ENCODE measurements at regions not wholly inside any gene's neighbourhood (a gene's known extent, or its start where the extent isn't known, plus 50 kb on each side); places are given as distances from the start of the nearest gene placed in this dataset.

GRCh38 chr2:128714285-128714684, 395.6 kb upstream of the HS6ST1 start:
- TF ChIP-seq CTCF (IDR thresholded peaks at IDR 0.05) (no peak), POLR2A (IDR thresholded peaks at IDR 0.05) (no peak)

All from lower leg skin (tissue), 3 donors.